A673 (cell line): ENCODE measurements at regions not wholly inside any gene's neighbourhood (a gene's known extent, or its start where the extent isn't known, plus 50 kb on each side); places are given as distances from the start of the nearest gene placed in this dataset.

ENCODE experiments used
- CTCF ChIP-seq: fragments of 300-800, 200-600 bp; sonication (generic); conservative IDR thresholded peaks from 2 replicates; pipeline ENCODE4 v1.5.1; 2017; ENCODE audit warnings: low read depth, mild to moderate bottlenecking, antibody characterized with exemption, low read length, moderate library complexity, mixed read lengths
- EZH2 ChIP-seq: fragments of 200-600 bp; sonication (generic); IDR thresholded peaks from 2 replicates; pipeline ENCODE4 v1.6.1; 2017; ENCODE audit warnings: borderline replicate concordance, low read depth, mild to moderate bottlenecking, mixed read lengths, antibody characterized with exemption, low read length; ENCODE audit not compliant: poor library complexity, severe bottlenecking

- TF ChIP-seq EZH2: no peak
- TF ChIP-seq CTCF: no peak
These were observed 83.4 kb downstream of the IRX5 start for GRCh38 chr16:55014022-55014421.
